GM12875 (cell line): ENCODE measurements at regions not wholly inside any gene's neighbourhood (a gene's known extent, or its start where the extent isn't known, plus 50 kb on each side); places are given as distances from the start of the nearest gene placed in this dataset.

ENCODE experiments used
- H3K4me3 ChIP-seq: one replicate; pipeline ENCODE4 v1.5.1; 2011; ENCODE audit warnings: low read depth, low read length, control low read depth
- CTCF ChIP-seq: IDR thresholded peaks from 2 replicates; pipeline ENCODE4 v1.5.1; 2011; ENCODE audit warnings: low read depth, mild to moderate bottlenecking, control low read depth, inconsistent platforms, low read length, moderate library complexity, borderline replicate concordance; ENCODE audit not compliant: insufficient read depth

- no peak overlapping the region for H3K4me3 ChIP-seq
- TF ChIP-seq CTCF, result peak; percentile 85
These were observed 146.8 kb upstream of the ZC3H12C start for GRCh38 chr11:109946322-109946846.

- H3K4me3 ChIP-seq, result no peak overlapping the region
- TF ChIP-seq CTCF, result no peak
These were observed 138.7 kb upstream of the ZC3H12C start for GRCh38 chr11:109954534-109954933.

GRCh38 chr11:109956124-109956793 is 136.9 kb upstream of the ZC3H12C start:
- H3K4me3 ChIP-seq, result no peak overlapping the region

GRCh38 chr11:109957000-109957399 is 136.2 kb upstream of the ZC3H12C start:
- H3K4me3 ChIP-seq, result no peak overlapping the region
- no peak for TF ChIP-seq CTCF

More at GRCh38 chr11:109956124-109956793, 136.9 kb upstream of the ZC3H12C start:
- TF ChIP-seq CTCF, result no peak

GRCh38 chr11:109957601-109958000 is 135.6 kb upstream of the ZC3H12C start:
- no peak overlapping the region for H3K4me3 ChIP-seq
- no peak for TF ChIP-seq CTCF

- H3K4me3 ChIP-seq, result no peak overlapping the region
- TF ChIP-seq CTCF, result no peak
These were observed 134.9 kb upstream of the ZC3H12C start for GRCh38 chr11:109958131-109958820.

GRCh38 chr11:109958821-109959166 is 134.4 kb upstream of the ZC3H12C start:
- H3K4me3 ChIP-seq, result no peak overlapping the region
- TF ChIP-seq CTCF, result no peak
